ENCODE measurements at regions not wholly inside any gene's neighbourhood (a gene's known extent, or its start where the extent isn't known, plus 50 kb on each side); places are given as distances from the start of the nearest gene placed in this dataset.

GRCh38 chr17:34847938-34848337 lies 113.3 kb downstream of the CCT6B start:
- in situ Hi-C loops (cut with MboI; ENCODE audit: low pct_unique_long_range_greater_than_20kb, low sequenced_read_pairs, unreplicated experiment), result no loop called here
- TF ChIP-seq CTCF (IDR thresholded peaks at IDR 0.05; ENCODE audit: extremely low read depth, insufficient read depth, missing control alignments), result no peak
- DNase-seq (ENCODE audit: low spot score), result no peak

DNA sequence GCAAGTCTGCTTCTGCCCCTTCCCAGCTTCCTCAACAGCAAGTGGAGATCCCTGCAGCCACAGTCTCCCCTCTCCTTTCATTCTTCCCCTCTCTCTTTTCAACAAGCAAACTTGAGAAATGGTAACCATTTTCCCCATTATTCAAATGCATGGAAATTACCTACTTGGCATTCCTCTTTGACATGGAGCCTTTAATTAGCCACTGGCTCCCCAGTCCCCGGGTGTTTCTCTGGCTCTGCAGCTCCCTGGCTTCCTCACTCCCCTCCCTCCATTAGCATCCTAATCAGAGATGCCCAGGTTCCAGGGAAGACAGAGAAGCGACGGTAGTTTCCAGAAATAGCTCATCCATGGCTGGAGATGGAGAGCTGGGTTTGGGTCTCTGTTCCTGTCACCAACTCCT lies 116.0 kb downstream of the CCT6B start:
- TF ChIP-seq CTCF (IDR thresholded peaks at IDR 0.05; ENCODE audit: extremely low read depth, insufficient read depth, missing control alignments), result no peak
- no peak for DNase-seq (ENCODE audit: low spot score)
- in situ Hi-C loops (cut with MboI; ENCODE audit: low pct_unique_long_range_greater_than_20kb, low sequenced_read_pairs, unreplicated experiment), result no loop called here

DNA sequence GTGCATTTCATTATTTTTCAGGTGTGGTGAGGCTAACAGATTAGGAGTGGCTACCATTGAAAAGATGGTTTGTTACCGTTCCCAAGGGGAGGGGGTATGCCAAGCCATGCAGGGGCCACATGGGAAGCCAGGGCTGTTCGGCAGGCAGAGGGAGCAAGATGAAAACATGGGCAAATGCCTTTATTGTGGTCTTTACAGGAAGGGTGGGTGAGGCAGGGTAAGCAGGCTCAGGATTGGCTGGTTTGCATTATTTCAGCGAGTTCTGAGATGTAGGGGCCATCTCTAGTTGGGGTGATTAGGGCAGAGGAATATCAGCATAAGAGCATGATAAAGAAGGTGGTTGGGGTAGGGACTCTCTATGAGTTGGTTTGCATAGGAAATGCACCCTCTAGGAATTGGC lies 117.6 kb downstream of the CCT6B start:
- DNase-seq (ENCODE audit: low spot score), result no peak
- in situ Hi-C loops (cut with MboI; ENCODE audit: low pct_unique_long_range_greater_than_20kb, low sequenced_read_pairs, unreplicated experiment), result no loop called here
- no peak for TF ChIP-seq CTCF (IDR thresholded peaks at IDR 0.05; ENCODE audit: extremely low read depth, insufficient read depth, missing control alignments)

GRCh38 chr17:34842235-34842634 lies 119.0 kb downstream of the CCT6B start:
- in situ Hi-C loops (cut with MboI; ENCODE audit: low pct_unique_long_range_greater_than_20kb, low sequenced_read_pairs, unreplicated experiment), result no loop called here
- TF ChIP-seq CTCF (IDR thresholded peaks at IDR 0.05; ENCODE audit: extremely low read depth, insufficient read depth, missing control alignments), result no peak
- DNase-seq (ENCODE audit: low spot score), result no peak

- no peak for TF ChIP-seq CTCF (IDR thresholded peaks at IDR 0.05; ENCODE audit: extremely low read depth, insufficient read depth, missing control alignments)
- no peak for DNase-seq (ENCODE audit: low spot score)
- in situ Hi-C loops (cut with MboI; ENCODE audit: low pct_unique_long_range_greater_than_20kb, low sequenced_read_pairs, unreplicated experiment), result no loop called here
These were observed 119.8 kb downstream of the CCT6B start for GRCh38 chr17:34841467-34841866.

GRCh38 chr17:34840750-34841149 lies 120.5 kb downstream of the CCT6B start:
- no peak for TF ChIP-seq CTCF (IDR thresholded peaks at IDR 0.05; ENCODE audit: extremely low read depth, insufficient read depth, missing control alignments)
- DNase-seq (ENCODE audit: low spot score), result no peak
- in situ Hi-C loops (cut with MboI; ENCODE audit: low pct_unique_long_range_greater_than_20kb, low sequenced_read_pairs, unreplicated experiment), result no loop called here

- in situ Hi-C loops (cut with MboI; ENCODE audit: low pct_unique_long_range_greater_than_20kb, low sequenced_read_pairs, unreplicated experiment), result no loop called here
- no peak for DNase-seq (ENCODE audit: low spot score)
- no peak for TF ChIP-seq CTCF (IDR thresholded peaks at IDR 0.05; ENCODE audit: extremely low read depth, insufficient read depth, missing control alignments)
These were observed 123.3 kb downstream of the CCT6B start for GRCh38 chr17:34837876-34838478.

Measured in GM13977 (cell line).